GM12878 (cell line): ENCODE measurements at regions not wholly inside any gene's neighbourhood (a gene's known extent, or its start where the extent isn't known, plus 50 kb on each side); places are given as distances from the start of the nearest gene placed in this dataset.

Source experiments
- CEBPZ ChIP-seq: fragments of 150-350 bp; IDR thresholded peaks from 2 replicates; pipeline ENCODE4 v1.6.1; 2016; ENCODE audit warnings: low read depth, low read length
- CHD1 ChIP-seq: IDR thresholded peaks from 2 replicates; pipeline ENCODE4 v1.6.1; 2012; ENCODE audit warnings: low read depth, low read length, improper control_type of control experiment
- CTCF ChIP-seq, 3 experiments: IDR thresholded peaks in 2 of 3; conservative IDR thresholded peaks in 1 of 3; 2 replicates each; pipeline ENCODE4 v1.5.1; 2011; ENCODE audit warnings: low read depth in 3 of 3, low read length in 3 of 3, mild to moderate bottlenecking in 3 of 3, control low read depth in 2 of 3, moderate library complexity in 2 of 3, inconsistent platforms in 1 of 3, mixed read lengths in 1 of 3; ENCODE audit not compliant: control insufficient read depth in 2 of 3, insufficient read depth in 1 of 3; ENCODE audit errors: extremely low read depth in 1 of 3
- EP300 ChIP-seq, 2 experiments: fragments of 150-350 bp in 1 of 2; IDR thresholded peaks; 2 replicates each; pipeline ENCODE4 v1.6.1; 2011 to 2012; ENCODE audit warnings: low read depth in 2 of 2, low read length in 2 of 2, borderline replicate concordance in 1 of 2, improper control_type of control experiment in 1 of 2, inconsistent platforms in 1 of 2; ENCODE audit not compliant: control insufficient read depth in 1 of 2
- EZH2 ChIP-seq: IDR thresholded peaks from 2 replicates; pipeline ENCODE4 v1.6.1; 2012; ENCODE audit warnings: low read depth, mild to moderate bottlenecking, control low read depth, inconsistent platforms, low read length, borderline replicate concordance; ENCODE audit not compliant: control insufficient read depth
- LARP7 ChIP-seq: fragments of 450-650 bp; IDR thresholded peaks from 2 replicates; pipeline ENCODE4 v1.6.1; 2017; ENCODE audit warnings: mild to moderate bottlenecking
- NFIC ChIP-seq: IDR thresholded peaks from 2 replicates; pipeline ENCODE4 v1.6.1; 2012; ENCODE audit warnings: low read depth, mild to moderate bottlenecking, inconsistent platforms, low read length, moderate library complexity
- POLR2A ChIP-seq: IDR thresholded peaks from 2 replicates; pipeline ENCODE4 v1.6.1; 2011; ENCODE audit warnings: low read depth, mild to moderate bottlenecking, low read length
- REST ChIP-seq: IDR thresholded peaks from 2 replicates; pipeline ENCODE4 v1.6.1; 2012; ENCODE audit warnings: mild to moderate bottlenecking, low read depth, low read length
- RFX5 ChIP-seq: IDR thresholded peaks from 2 replicates; pipeline ENCODE4 v1.6.1; 2011; ENCODE audit warnings: low read depth, low read length, improper control_type of control experiment
- SMC3 ChIP-seq: IDR thresholded peaks from 2 replicates; pipeline ENCODE4 v1.6.1; 2011; ENCODE audit warnings: low read length, improper control_type of control experiment, borderline replicate concordance
- SREBF2 ChIP-seq: IDR thresholded peaks from 2 replicates; pipeline ENCODE4 v1.6.1; 2012; ENCODE audit warnings: mild to moderate bottlenecking, low read length
- TARDBP ChIP-seq: IDR thresholded peaks from 2 replicates; pipeline ENCODE4 v1.6.1; 2016; ENCODE audit warnings: borderline replicate concordance
- ZSCAN29 ChIP-seq: fragments of 450-650 bp; IDR thresholded peaks from 2 replicates; pipeline ENCODE4 v1.6.1; 2017; ENCODE audit warnings: mild to moderate bottlenecking, moderate library complexity

GRCh38 chr13:106129993-106130392 is 405.5 kb downstream of the EFNB2 start:
- no peak for TF ChIP-seq CTCF (IDR thresholded peaks at IDR 0.05 in 2 of 3, conservative IDR thresholded peaks at IDR 0.05 in 1 of 3; ENCODE audit: control insufficient read depth in 2 of 3, extremely low read depth in 1 of 3, insufficient read depth in 1 of 3, low read depth in 3 of 3, low read length in 3 of 3)
- no peak for TF ChIP-seq SREBF2
- TF ChIP-seq TARDBP, result no peak
- TF ChIP-seq SMC3, result no peak
- no peak for TF ChIP-seq NFIC
- no peak for TF ChIP-seq CHD1
- no peak for TF ChIP-seq REST
- TF ChIP-seq EZH2, result no peak
- no peak for TF ChIP-seq POLR2A
- no peak for TF ChIP-seq EP300 (IDR thresholded peaks at IDR 0.05; ENCODE audit: borderline replicate concordance in 1 of 2, control insufficient read depth in 1 of 2, low read depth in 2 of 2, low read length in 2 of 2)
- no peak for TF ChIP-seq RFX5
- TF ChIP-seq LARP7, result no peak
- TF ChIP-seq ZSCAN29, result no peak
- TF ChIP-seq CEBPZ, result no peak
